A549 (cell line): ENCODE measurements at regions not wholly inside any gene's neighbourhood (a gene's known extent, or its start where the extent isn't known, plus 50 kb on each side); places are given as distances from the start of the nearest gene placed in this dataset.
"Not testable (repeated sequence)": the region's sequence is repeated elsewhere in the genome, so short reads cannot be mapped to it uniquely, and the experiment has no call there.

Source experiments
- ATAC-seq, 2 experiments: fragments of 200-7000 bp in 1 of 2; fragments of >200 bp in 1 of 2; cut with Nextera tagmentation in 1 of 2; cut with Tn5 transposase in 1 of 2; 3 replicates each; pipeline versions ENCODE4 v1.8.0 to v1.9.1; 2018 to 2020; ENCODE audit warnings: mild to moderate bottlenecking in 1 of 2, moderate library complexity in 1 of 2
- CTCF ChIA-PET: fragments of 300-600 bp; sonication (Branson Sonifier 250); formaldehyde crosslinking; extraction: SDS; loops from one replicate; lab custom pipeline; 2021; ENCODE audit warnings: antibody characterized with exemption, inconsistent platforms; lab: Yijun Ruan, JAX
- POLR2A ChIA-PET: fragments of 350-600 bp; formaldehyde crosslinking; extraction: SDS; loops from one replicate; lab custom pipeline; 2021; ENCODE audit warnings: antibody characterized with exemption, inconsistent platforms; lab: Yijun Ruan, JAX
- DNase-seq, 2 experiments: peaks; one replicate each; pipeline versions ENCODE4 v3.0.0 to v3.0.0-alpha.2; 2011 to 2016; ENCODE audit warnings: low read depth in 1 of 2, low spot score in 1 of 2
- FAIRE-seq: peaks from 2 replicates; lab custom pipeline; 2011; peaks lifted over from hg19 to GRCh38; lab: Jason Lieb, UNC
- H3K27ac ChIP-seq, 2 experiments: fragments of >200 bp; sonication (Bioruptor Twin); formaldehyde crosslinking; 3 replicates each; pipeline ENCODE4 v1.5.1; 2016 to 2017
- H3K4me1 ChIP-seq: fragments of >200 bp; sonication (Bioruptor Twin); formaldehyde crosslinking; 3 replicates; pipeline ENCODE4 v1.6.1; 2016
- H3K4me2 ChIP-seq: fragments of >200 bp; sonication (Bioruptor Twin); formaldehyde crosslinking; 3 replicates; pipeline ENCODE4 v1.6.1; 2016
- H3K4me3 ChIP-seq: fragments of >200 bp; sonication (Bioruptor Twin); formaldehyde crosslinking; 3 replicates; pipeline ENCODE4 v1.5.1; 2016
- H3K9me3 ChIP-seq: fragments of >200 bp; sonication (Bioruptor Twin); formaldehyde crosslinking; 3 replicates; pipeline ENCODE4 v1.6.1; 2016
- ATOH8 ChIP-seq: fragments of 250-450 bp; sonication (Bioruptor Pico); IDR thresholded peaks from 2 replicates; pipeline ENCODE4 v1.5.0; 2020; ENCODE audit warnings: low read depth, mild to moderate bottlenecking, moderate library complexity
- EHF ChIP-seq: fragments of 250-450 bp; sonication (Bioruptor Pico); IDR thresholded peaks from 2 replicates; pipeline ENCODE4 v1.5.0; 2020; ENCODE audit warnings: mild to moderate bottlenecking
- EHMT2 ChIP-seq: fragments of 200-600 bp; sonication (generic); IDR thresholded peaks from 2 replicates; pipeline ENCODE4 v1.6.1; 2016; ENCODE audit warnings: antibody characterized with exemption, low read depth, mild to moderate bottlenecking, moderate library complexity
- EP300 ChIP-seq, 2 experiments: fragments of >200 bp; sonication (Bioruptor Twin); formaldehyde crosslinking; IDR thresholded peaks; 2 replicates in 1 of 2; 3 replicates in 1 of 2; pipeline ENCODE4 v1.6.1; 2016 to 2017
- ESRRA ChIP-seq: fragments of 150-350 bp; IDR thresholded peaks from 2 replicates; pipeline ENCODE4 v1.6.1; 2014; ENCODE audit warnings: mild to moderate bottlenecking, low read length, borderline replicate concordance
- HDAC2 ChIP-seq: fragments of 200-600 bp; sonication (generic); IDR thresholded peaks from 2 replicates; pipeline ENCODE4 v1.6.1; 2016
- HES2 ChIP-seq: fragments of >200 bp; sonication (Bioruptor Twin); formaldehyde crosslinking; IDR thresholded peaks from 2 replicates; pipeline ENCODE4 v1.6.1; 2016
- HOXA7 ChIP-seq: fragments of 250-450 bp; sonication (Bioruptor Pico); IDR thresholded peaks from 2 replicates; pipeline ENCODE4 v1.5.0; 2020; ENCODE audit warnings: mild to moderate bottlenecking, moderate library complexity
- HOXB5 ChIP-seq: fragments of 250-450 bp; sonication (Bioruptor Pico); IDR thresholded peaks from 2 replicates; pipeline ENCODE4 v1.5.0; 2020; ENCODE audit warnings: mild to moderate bottlenecking, moderate library complexity
- JUN ChIP-seq, 2 experiments: fragments of >200 bp; sonication (Bioruptor Twin); formaldehyde crosslinking; IDR thresholded peaks; 2 replicates in 1 of 2; 3 replicates in 1 of 2; pipeline ENCODE4 v1.6.1; 2016 to 2017
- KDM1A ChIP-seq: fragments of 200-600 bp; sonication (generic); IDR thresholded peaks from 2 replicates; pipeline ENCODE4 v1.6.1; 2016; ENCODE audit warnings: low read depth, mild to moderate bottlenecking
- KDM5A ChIP-seq: fragments of 200-600 bp; sonication (generic); IDR thresholded peaks from 2 replicates; pipeline ENCODE4 v1.6.1; 2016; ENCODE audit warnings: antibody characterized with exemption, mild to moderate bottlenecking
- MAZ ChIP-seq: fragments of 150-350 bp; IDR thresholded peaks from 2 replicates; pipeline ENCODE4 v1.6.1; 2014; ENCODE audit warnings: antibody characterized with exemption, low read depth, low read length, borderline replicate concordance
- PBX3 ChIP-seq: IDR thresholded peaks from 2 replicates; pipeline ENCODE4 v1.6.1; 2012
- POLR2A ChIP-seq: IDR thresholded peaks from 2 replicates; pipeline ENCODE4 v1.6.1; 2012; ENCODE audit warnings: mild to moderate bottlenecking, low read length
- RARB ChIP-seq: fragments of 250-450 bp; sonication (Bioruptor Pico); IDR thresholded peaks from 2 replicates; pipeline ENCODE4 v1.8.0; 2021; ENCODE audit warnings: mild to moderate bottlenecking, moderate library complexity
- RFX5 ChIP-seq: fragments of 450-650 bp; IDR thresholded peaks from 2 replicates; pipeline ENCODE4 v1.7.1; 2014; ENCODE audit warnings: antibody characterized with exemption, mild to moderate bottlenecking, moderate library complexity
- SREBF2 ChIP-seq: fragments of 450-650 bp; IDR thresholded peaks from 2 replicates; pipeline ENCODE4 v1.6.1; 2014; ENCODE audit warnings: mild to moderate bottlenecking, moderate library complexity
- TFCP2L1 ChIP-seq: fragments of 250-450 bp; sonication (Bioruptor Pico); IDR thresholded peaks from 2 replicates; pipeline ENCODE4 v1.5.0; 2021; ENCODE audit warnings: mild to moderate bottlenecking
- ZNF302 ChIP-seq: fragments of 250-450 bp; sonication (Bioruptor Pico); IDR thresholded peaks from 2 replicates; pipeline ENCODE4 v1.9.0; 2021; ENCODE audit warnings: inconsistent platforms, mild to moderate bottlenecking, moderate library complexity
- ZSCAN20 ChIP-seq: fragments of 250-450 bp; sonication (Bioruptor Pico); IDR thresholded peaks from 2 replicates; pipeline ENCODE4 v1.8.0; 2022; ENCODE audit warnings: mild to moderate bottlenecking, moderate library complexity
- WGBS: methylation state at CpG from one replicate; pipeline ENCODE4 v1.1.6; 2017; ENCODE audit errors: missing lambda C conversion rate; 5-methylcytosine and 5-hydroxymethylcytosine counted together

GRCh38 chr1:38727684-38728584 is 131.6 kb downstream of the RRAGC start:
- ATAC-seq = no peak
- DNase-seq = no peak
- Histone ChIP-seq H3K9me3 (no peaks in the 10 kb centered on the region), H3K27ac (no peak overlapping the region), H3K4me3 (no peak overlapping the region), H3K4me2 (no peak overlapping the region), H3K4me1 (no peaks in the 10 kb centered on the region)
- WGBS = 37% methylated on average over 15 of the region's 20 CpGs
- TF ChIP-seq EHF (CRISPR knock-in tag) (no peak), ZNF302 (CRISPR knock-in tag) (no peak), KDM5A (no peak), POLR2A (no peak)
- ChIA-PET CTCF (no interaction called here), POLR2A (no interaction called here)
- no peak for FAIRE-seq

- FAIRE-seq, POLR2A ChIA-PET, H3K9me3 ChIP-seq, DNase-seq, H3K4me3 ChIP-seq, H3K4me2 ChIP-seq, ATAC-seq, H3K4me1 ChIP-seq, H3K27ac ChIP-seq: not testable (repeated sequence)
- WGBS = 21% methylated on average over 8 of the region's 8 CpGs
- CTCF ChIA-PET = interaction anchor here (0.6 kb wide), 1 partner anchor 402 kb away, joined by 4 read pairs; no protein-coding TSS in a partner anchor
Measured at GRCh38 chr1:38725321-38725961, 134.1 kb downstream of the RRAGC start.

GRCh38 chr1:38724160-38725131 is 135.1 kb downstream of the RRAGC start:
- FAIRE-seq = no peak
- WGBS = 5% methylated on average over 7 of the region's 7 CpGs

GRCh38 chr1:38721816-38722215 is 137.8 kb downstream of the RRAGC start:
- no peak for FAIRE-seq

More at GRCh38 chr1:38724160-38725131, 135.1 kb downstream of the RRAGC start:
- Histone ChIP-seq H3K27ac (no peak overlapping the region), H3K9me3 (no peaks in the 10 kb centered on the region)
- POLR2A ChIA-PET = no interaction called here
- TF ChIP-seq ESRRA (no peak), PBX3 (no peak), HOXB5 (CRISPR knock-in tag) (no peak), HDAC2 (no peak), RARB (CRISPR knock-in tag) (no peak)
- TF ChIP-seq, all 56 proteins: peak for 0
- CTCF ChIA-PET = interaction anchor here (0.6 kb wide), 1 partner anchor 403 kb away, joined by 4 read pairs; no protein-coding TSS in a partner anchor
- H3K4me1 ChIP-seq = no peaks in the 10 kb centered on the region
- ATAC-seq = no peak
- no peak for DNase-seq
- H3K4me3 ChIP-seq = no peak overlapping the region
- H3K4me2 ChIP-seq = no peak overlapping the region

GRCh38 chr1:38719880-38720279 is 139.7 kb downstream of the RRAGC start:
- POLR2A ChIA-PET = no interaction called here

More at GRCh38 chr1:38721816-38722215, 137.8 kb downstream of the RRAGC start:
- ATAC-seq = no peak
- WGBS = 13% methylated on average over 4 of the region's 4 CpGs
- no peak overlapping the region for H3K4me2 ChIP-seq
- ChIA-PET POLR2A (no interaction called here), CTCF (no interaction called here)
- H3K9me3 ChIP-seq = no peaks in the 10 kb centered on the region
- no peak overlapping the region for H3K4me3 ChIP-seq
- no peak for TF ChIP-seq JUN (IDR thresholded peaks at IDR 0.05)
- TF ChIP-seq KDM1A = no peak
- TF ChIP-seq ZSCAN20 (CRISPR knock-in tag) = no peak
- TF ChIP-seq HOXA7 (CRISPR knock-in tag) = no peak
- no peak for DNase-seq
- H3K4me1 ChIP-seq = no peaks in the 10 kb centered on the region
- H3K27ac ChIP-seq = no peak overlapping the region

More at GRCh38 chr1:38719880-38720279, 139.7 kb downstream of the RRAGC start:
- ATAC-seq = no peak
- H3K27ac ChIP-seq = no peak overlapping the region
- CTCF ChIA-PET = interaction anchor here (0.7 to 1.0 kb wide), 2 partner anchors 115 to 531 kb away, joined by 3 read pairs; no protein-coding TSS in a partner anchor
- WGBS = 31% methylated on average over 7 of the region's 7 CpGs
- FAIRE-seq = no peak
- no peak overlapping the region for H3K4me2 ChIP-seq
- TF ChIP-seq KDM5A (no peak), HES2 (no peak), RFX5 (no peak), SREBF2 (no peak), MAZ (no peak), ATOH8 (CRISPR knock-in tag) (no peak), EP300 (IDR thresholded peaks at IDR 0.05) (no peak), TFCP2L1 (CRISPR knock-in tag) (no peak), EHMT2 (no peak)
- no peak for DNase-seq
- no peaks in the 10 kb centered on the region for H3K4me1 ChIP-seq
- H3K9me3 ChIP-seq = no peaks in the 10 kb centered on the region
- H3K4me3 ChIP-seq = no peak overlapping the region
